Smooth muscle cell (in vitro differentiated cells): ENCODE measurements at regions not wholly inside any gene's neighbourhood (a gene's known extent, or its start where the extent isn't known, plus 50 kb on each side); places are given as distances from the start of the nearest gene placed in this dataset.

Experiments
- DNase-seq: peaks from one replicate; lab custom pipeline; 2025; ENCODE audit not compliant: unreplicated experiment; lab: John Stamatoyannopoulos, UW
- H2AFZ ChIP-seq: fragments of 200-600 bp; sonication (generic); 2 replicates; pipeline ENCODE4 v1.6.0; 2016; ENCODE audit warnings: antibody characterized with exemption, low read depth, mild to moderate bottlenecking
- H3F3A ChIP-seq: fragments of 200-600 bp; sonication (generic); 2 replicates; pipeline ENCODE4 v1.6.0; 2017; ENCODE audit warnings: antibody characterized with exemption, low read depth
- H3K27ac ChIP-seq: fragments of 200-600 bp; sonication (generic); 2 replicates; pipeline ENCODE4 v1.5.1; 2016; ENCODE audit warnings: low read depth, mild to moderate bottlenecking
- H3K27me3 ChIP-seq: fragments of 200-600 bp; sonication (generic); 2 replicates; pipeline ENCODE4 v1.6.1; 2016; ENCODE audit warnings: low read depth, mild to moderate bottlenecking
- H3K36me3 ChIP-seq: fragments of 200-600 bp; sonication (generic); 2 replicates; pipeline ENCODE4 v1.5.1; 2016; ENCODE audit warnings: low read depth
- H3K4me1 ChIP-seq: fragments of 200-600 bp; sonication (generic); 2 replicates; pipeline ENCODE4 v1.5.1; 2016; ENCODE audit warnings: low read depth
- H3K4me2 ChIP-seq: fragments of 200-600 bp; sonication (generic); 2 replicates; pipeline ENCODE4 v1.6.0; 2016; ENCODE audit warnings: mild to moderate bottlenecking
- H3K4me3 ChIP-seq: fragments of 200-600 bp; sonication (generic); 2 replicates; pipeline ENCODE4 v1.5.1; 2016; ENCODE audit warnings: mild to moderate bottlenecking
- H3K79me2 ChIP-seq: fragments of 200-600 bp; sonication (generic); 2 replicates; pipeline ENCODE4 v1.6.0; 2016; ENCODE audit warnings: low read depth, mild to moderate bottlenecking
- H3K9ac ChIP-seq: fragments of 200-600 bp; sonication (generic); 2 replicates; pipeline ENCODE4 v1.6.0; 2016; ENCODE audit warnings: low read depth
- H3K9me3 ChIP-seq: fragments of 200-600 bp; sonication (generic); replicated peaks from 2 replicates; pipeline ENCODE4 v1.5.1; 2016; ENCODE audit warnings: low read depth
- H4K20me1 ChIP-seq: fragments of 200-600 bp; sonication (generic); 2 replicates; pipeline ENCODE4 v1.6.0; 2016; ENCODE audit warnings: low read depth
- CTCF ChIP-seq: fragments of 200-600 bp; sonication (generic); IDR thresholded peaks from 2 replicates; pipeline ENCODE4 v1.5.1; 2017; ENCODE audit warnings: borderline replicate concordance, mild to moderate bottlenecking, antibody characterized with exemption; ENCODE audit not compliant: insufficient read depth, poor library complexity, severe bottlenecking
- WGBS: methylation state at CpG from one replicate; pipeline ENCODE4 v1.1.7; 2016; ENCODE audit warnings: low lambda C conversion rate; 5-methylcytosine and 5-hydroxymethylcytosine counted together

- 90% methylated on average over 8 of the region's 8 CpGs for WGBS
- Histone ChIP-seq H3K9ac (no peak overlapping the region), H3K27ac (no peak overlapping the region), H3F3A (no peaks in the 10 kb centered on the region), H2AFZ (no peak overlapping the region), H3K9me3 (no peaks in the 10 kb centered on the region), H3K36me3 (no peaks in the 10 kb centered on the region), H4K20me1 (no peaks in the 10 kb centered on the region), H3K79me2 (no peaks in the 10 kb centered on the region), H3K4me1 (peaks cover 13% of the 10 kb centered on the region), H3K4me3 (no peak overlapping the region), H3K4me2 (no peak overlapping the region), H3K27me3 (no peaks in the 10 kb centered on the region)
- DNase-seq = no peak
- no peak for TF ChIP-seq CTCF
These were observed 186.0 kb upstream of the RPL38 start for GRCh38 chr17:74017466-74017865.

- H3K4me3 ChIP-seq = no peak overlapping the region
- no peaks in the 10 kb centered on the region for H3K27me3 ChIP-seq
- no peaks in the 10 kb centered on the region for H3F3A ChIP-seq
- no peak overlapping the region for H3K27ac ChIP-seq
- no peaks in the 10 kb centered on the region for H3K36me3 ChIP-seq
- H3K9ac ChIP-seq = no peak overlapping the region
- H3K4me2 ChIP-seq = no peak overlapping the region
- DNase-seq = no peak
- peaks cover 13% of the 10 kb centered on the region for H3K4me1 ChIP-seq
- no peaks in the 10 kb centered on the region for H4K20me1 ChIP-seq
- H2AFZ ChIP-seq = no peak overlapping the region
- no peaks in the 10 kb centered on the region for H3K9me3 ChIP-seq
- TF ChIP-seq CTCF = no peak
- no peaks in the 10 kb centered on the region for H3K79me2 ChIP-seq
- WGBS = 90% methylated on average over 4 of the region's 4 CpGs
These were observed 185.4 kb upstream of the RPL38 start for GRCh38 chr17:74018115-74018514.

- Histone ChIP-seq H2AFZ (no peak overlapping the region), H3K9ac (no peak overlapping the region), H3K4me2 (no peak overlapping the region), H3K4me3 (no peak overlapping the region), H3K27ac (no peak overlapping the region), H3K27me3 (no peaks in the 10 kb centered on the region), H3K9me3 (no peaks in the 10 kb centered on the region), H3K79me2 (no peaks in the 10 kb centered on the region), H4K20me1 (no peaks in the 10 kb centered on the region), H3F3A (no peaks in the 10 kb centered on the region), H3K4me1 (peaks cover 13% of the 10 kb centered on the region), H3K36me3 (no peaks in the 10 kb centered on the region)
- no peak for TF ChIP-seq CTCF
- DNase-seq = no peak
- 89% methylated on average over 6 of the region's 6 CpGs for WGBS
These were observed 184.2 kb upstream of the RPL38 start for GRCh38 chr17:74019271-74019670.

GRCh38 chr17:74019860-74020259 lies 183.6 kb upstream of the RPL38 start:
- Histone ChIP-seq H3K27me3 (no peaks in the 10 kb centered on the region), H3F3A (no peaks in the 10 kb centered on the region), H3K27ac (no peak overlapping the region), H3K4me3 (no peak overlapping the region), H3K4me1 (peaks cover 18% of the 10 kb centered on the region), H2AFZ (no peak overlapping the region), H3K36me3 (no peaks in the 10 kb centered on the region), H4K20me1 (no peaks in the 10 kb centered on the region), H3K9me3 (no peaks in the 10 kb centered on the region), H3K9ac (no peak overlapping the region), H3K4me2 (no peak overlapping the region), H3K79me2 (no peaks in the 10 kb centered on the region)
- WGBS = 80% methylated on average over 1 of the region's 1 CpG
- no peak for TF ChIP-seq CTCF
- no peak for DNase-seq
